Small intestine (tissue), 7 donors: ENCODE measurements at regions not wholly inside any gene's neighbourhood (a gene's known extent, or its start where the extent isn't known, plus 50 kb on each side); places are given as distances from the start of the nearest gene placed in this dataset.
A peak's percentile ranks its signal among the peaks of the same experiment; 100 is the strongest.

Source experiments
- DNase-seq, 2 donors: peaks; one replicate each; pipeline versions ENCODE4 v3.0.0 to v3.0.0-alpha.2; 2013
- FAIRE-seq: peaks from 2 replicates; lab custom pipeline; 2012; peaks lifted over from hg19 to GRCh38; lab: Jason Lieb, UNC
- H3K27ac ChIP-seq, 3 donors: one replicate each; pipeline ENCODE4 v1.5.1; 2013; ENCODE audit warnings: low read length in 2 of 3, mild to moderate bottlenecking in 2 of 3, control low read depth in 1 of 3, inconsistent platforms in 1 of 3, low read depth in 1 of 3, moderate library complexity in 1 of 3
- H3K27me3 ChIP-seq, 3 donors: one replicate each; pipeline ENCODE4 v1.6.1; 2013; ENCODE audit warnings: low read length in 3 of 3, inconsistent platforms in 1 of 3; ENCODE audit not compliant: control insufficient read depth in 3 of 3, insufficient read depth in 3 of 3
- H3K36me3 ChIP-seq, 3 donors: one replicate each; pipeline ENCODE4 v1.6.1; 2013; ENCODE audit warnings: low read length in 3 of 3, inconsistent platforms in 1 of 3, low read depth in 1 of 3, mild to moderate bottlenecking in 1 of 3, moderate library complexity in 1 of 3; ENCODE audit not compliant: control insufficient read depth in 3 of 3, insufficient read depth in 2 of 3
- H3K4me1 ChIP-seq, 3 donors: one replicate each; pipeline ENCODE4 v1.6.1; 2013; ENCODE audit warnings: low read length in 2 of 3, inconsistent platforms in 1 of 3, low read depth in 1 of 3, mild to moderate bottlenecking in 1 of 3, moderate library complexity in 1 of 3; ENCODE audit not compliant: control insufficient read depth in 3 of 3, insufficient read depth in 2 of 3
- H3K4me3 ChIP-seq, 3 donors: one replicate each; pipeline ENCODE4 v1.5.1; 2013; ENCODE audit warnings: low read length in 3 of 3, control low read depth in 1 of 3, inconsistent platforms in 1 of 3, low read depth in 1 of 3, mild to moderate bottlenecking in 1 of 3, moderate library complexity in 1 of 3
- H3K9me3 ChIP-seq, 2 donors: one replicate each; pipeline ENCODE4 v1.6.1; 2013; ENCODE audit warnings: low read depth in 1 of 2, low read length in 1 of 2; ENCODE audit not compliant: control insufficient read depth in 2 of 2, insufficient read depth in 1 of 2
- WGBS, 3 donors: extraction: QIAGEN DNeasy Blood & Tissue Kit; methylation state at CpG; one replicate each; pipeline ENCODE4 v1.1.7; 2013; 5-methylcytosine and 5-hydroxymethylcytosine counted together
- donor health status: healthy with polysubstance abuse.
- donor health status: control.
- donor health status: control.
- donor health status: Bipolar disorder and iron deficiency.
- donor health status: healthy.

DNA sequence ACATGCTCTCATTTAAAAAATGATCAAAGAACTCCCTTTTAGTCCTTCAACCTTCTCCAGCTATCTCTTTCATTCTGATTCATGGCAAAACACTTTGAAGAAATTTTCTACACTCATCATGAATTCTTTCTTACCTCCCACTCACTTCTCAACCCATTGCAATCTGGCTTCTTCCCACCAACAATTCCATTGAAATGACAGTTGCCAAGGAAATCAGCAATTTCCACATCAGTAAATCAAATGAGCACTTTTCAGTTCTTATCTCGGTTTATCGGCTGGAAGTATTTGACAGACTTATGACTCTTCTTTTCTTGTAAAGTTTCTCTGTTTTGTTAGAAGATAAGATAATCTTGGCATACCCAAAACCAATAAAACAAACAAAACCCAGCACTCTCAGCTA lies 99.1 kb upstream of the CACNA2D1 start:
- Histone ChIP-seq H3K4me1 (no peaks in the 10 kb centered on the region), H3K27ac (no peak overlapping the region), H3K27me3 (no peaks in the 10 kb centered on the region), H3K4me3 (no peak overlapping the region), H3K36me3 (no peaks in the 10 kb centered on the region), H3K9me3 (no peaks in the 10 kb centered on the region)
- DNase-seq (no peak), FAIRE-seq (no peak)
- 35 to 65% (median 60%) methylated on average over 2 of the region's 2 CpGs for WGBS, 3 donors

DNA sequence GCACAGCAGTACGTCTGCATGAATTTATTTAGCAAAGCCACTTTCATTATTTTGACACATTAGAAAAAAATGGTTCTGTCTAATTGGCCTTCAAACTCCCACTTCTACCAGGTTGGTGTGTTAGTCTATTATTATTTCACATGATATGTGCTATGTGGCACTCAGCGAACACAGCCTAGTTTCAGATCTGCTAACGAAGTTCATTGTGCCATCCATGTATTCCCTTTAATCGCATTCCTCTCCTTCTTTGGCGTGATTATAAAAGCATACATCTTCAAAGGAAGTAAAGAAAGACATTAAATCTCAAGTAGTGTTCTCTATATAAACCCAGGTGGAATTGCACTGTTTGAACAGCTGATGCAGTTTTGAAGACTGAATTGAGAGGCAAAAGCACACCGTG lies 96.4 kb upstream of the CACNA2D1 start:
- no peak overlapping the region for H3K4me3 ChIP-seq
- WGBS, 3 donors, result 83 to 87% (median 85%) methylated on average over 6 of the region's 6 CpGs
- FAIRE-seq (no peak), DNase-seq (no peak)
- H3K27me3 ChIP-seq, result no peaks in the 10 kb centered on the region
- H3K4me1 ChIP-seq, result no peaks in the 10 kb centered on the region
- no peak overlapping the region for H3K27ac ChIP-seq
- no peaks in the 10 kb centered on the region for H3K36me3 ChIP-seq
- no peaks in the 10 kb centered on the region for H3K9me3 ChIP-seq

GRCh38 chr7:82534684-82535083 lies 91.1 kb upstream of the CACNA2D1 start:
- Histone ChIP-seq H3K36me3 (no peaks in the 10 kb centered on the region), H3K4me3 (no peak overlapping the region), H3K27me3 (no peaks in the 10 kb centered on the region), H3K27ac (peak overlapping the region in 2 of 3 donors; percentile 51 to 53), H3K4me1 (no peaks in the 10 kb centered on the region), H3K9me3 (no peaks in the 10 kb centered on the region)
- peak; percentile 37 to 90 for DNase-seq
- 12 to 53% (median 23%) methylated on average over 1 of the region's 1 CpG for WGBS, 3 donors
- no peak for FAIRE-seq

DNA sequence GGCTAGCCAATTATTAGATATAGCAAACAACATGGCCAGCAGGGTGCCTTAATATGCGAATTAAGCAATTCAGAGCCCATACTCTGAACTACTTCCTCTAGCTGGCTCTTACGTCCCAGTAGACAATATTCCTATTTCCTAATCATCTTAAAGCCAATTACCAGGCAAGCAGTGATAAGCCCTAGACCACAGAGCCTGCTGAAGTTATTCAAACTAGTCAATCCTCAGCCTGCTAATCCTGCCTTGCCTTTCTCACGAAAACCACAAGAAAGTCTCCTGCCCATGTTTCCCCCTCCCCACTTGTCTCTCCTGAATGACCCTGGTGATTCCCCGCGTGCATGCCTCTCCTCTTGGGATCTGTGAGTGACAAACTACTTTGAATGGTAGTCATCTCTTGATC lies 86.8 kb upstream of the CACNA2D1 start:
- Histone ChIP-seq H3K9me3 (no peaks in the 10 kb centered on the region), H3K27ac (no peak overlapping the region), H3K4me3 (no peak overlapping the region), H3K4me1 (no peaks in the 10 kb centered on the region), H3K27me3 (no peaks in the 10 kb centered on the region), H3K36me3 (no peaks in the 10 kb centered on the region)
- 71 to 73% (median 72%) methylated on average over 5 of the region's 5 CpGs for WGBS, 3 donors
- DNase-seq (no peak), FAIRE-seq (no peak)

DNA sequence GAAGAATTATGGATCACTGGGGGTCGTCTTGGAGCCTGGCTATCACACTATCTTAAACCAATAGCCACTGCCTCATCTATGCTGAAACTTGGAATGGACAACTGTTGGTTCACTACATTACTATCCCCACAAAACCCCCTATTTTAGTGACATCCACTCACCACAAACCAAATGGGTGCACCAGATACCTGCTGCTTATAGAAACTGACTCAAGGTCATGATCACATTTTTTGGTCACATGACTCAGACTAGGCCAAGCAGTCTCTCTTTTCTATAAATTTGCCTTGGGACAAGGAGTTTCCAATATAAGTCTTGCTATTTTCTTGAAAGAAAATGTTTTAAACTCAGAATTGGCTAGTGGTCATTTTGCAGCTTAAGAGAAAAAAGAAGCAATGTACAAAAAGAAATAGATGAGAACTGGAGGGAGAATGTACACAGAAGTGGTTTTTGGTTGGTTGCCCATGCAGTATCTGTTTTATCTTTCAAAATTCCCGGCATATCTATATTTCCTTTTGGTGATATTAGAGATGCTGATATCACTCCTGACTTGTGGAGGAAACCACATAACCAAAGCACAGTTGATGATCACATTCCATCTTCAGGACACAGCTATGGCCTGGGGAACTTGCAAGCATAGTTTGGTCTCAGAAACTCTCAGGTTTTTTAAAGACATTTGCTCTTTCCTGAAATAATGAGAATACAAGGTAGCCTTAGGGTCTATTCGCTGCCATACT lies 85.2 kb upstream of the CACNA2D1 start:
- Histone ChIP-seq H3K36me3 (no peaks in the 10 kb centered on the region), H3K9me3 (no peaks in the 10 kb centered on the region), H3K4me1 (no peaks in the 10 kb centered on the region), H3K4me3 (no peak overlapping the region), H3K27ac (no peak overlapping the region), H3K27me3 (no peaks in the 10 kb centered on the region)
- DNase-seq (no peak), FAIRE-seq (no peak)
- WGBS, 3 donors, result 70 to 77% (median 71%) methylated on average over 3 of the region's 3 CpGs

DNA sequence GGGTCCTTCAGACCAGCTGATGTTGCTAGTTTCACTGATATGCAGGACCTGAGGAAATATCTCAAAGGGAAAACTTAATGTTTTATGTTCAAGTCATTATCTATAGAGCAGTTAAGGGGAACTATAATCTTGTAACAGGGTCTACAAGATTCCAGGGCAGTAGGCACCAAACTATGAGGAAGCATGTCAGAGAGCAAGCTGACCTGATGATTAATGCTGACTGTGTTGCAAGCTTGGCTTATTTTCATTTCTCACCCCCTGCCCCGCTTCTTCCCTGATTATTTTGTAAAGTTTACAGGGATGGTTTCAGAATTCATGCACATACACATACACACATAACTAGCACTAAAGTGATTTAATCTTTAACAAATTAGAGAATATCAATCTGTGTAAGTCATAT lies 84.3 kb upstream of the CACNA2D1 start:
- H3K4me3 ChIP-seq, result no peak overlapping the region
- DNase-seq, result no peak
- no peak for FAIRE-seq
- H3K36me3 ChIP-seq, result no peaks in the 10 kb centered on the region
- no peaks in the 10 kb centered on the region for H3K9me3 ChIP-seq
- no peaks in the 10 kb centered on the region for H3K4me1 ChIP-seq
- no peak overlapping the region for H3K27ac ChIP-seq
- WGBS, 3 donors, result 85 to 96% (median 87%) methylated on average over 1 of the region's 1 CpG
- no peaks in the 10 kb centered on the region for H3K27me3 ChIP-seq

DNA sequence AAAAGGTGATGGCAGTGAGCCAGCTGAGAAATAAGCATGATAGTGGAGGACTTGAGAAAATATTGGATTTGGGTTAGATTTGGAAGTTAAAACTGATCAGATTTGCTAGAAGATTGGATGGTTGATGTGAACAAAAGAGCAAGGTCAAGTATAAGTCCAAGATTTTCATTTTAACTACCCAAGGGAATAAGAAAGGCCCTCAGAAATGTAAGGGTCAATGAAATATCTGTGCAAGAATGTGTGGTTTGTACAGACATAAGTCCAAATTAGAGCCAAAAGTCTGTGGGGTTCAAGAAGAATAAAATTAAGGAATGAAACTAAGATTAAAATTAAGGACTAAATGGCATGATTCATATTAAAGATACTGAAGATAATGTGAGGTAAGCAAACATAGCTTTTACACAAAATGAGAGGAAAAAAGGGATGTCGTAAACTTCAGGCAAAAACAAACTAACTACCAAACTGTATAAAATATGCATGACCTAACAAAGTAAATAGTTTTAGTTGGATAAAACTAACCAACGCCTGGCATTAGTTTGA lies 78.4 kb upstream of the CACNA2D1 start:
- Histone ChIP-seq H3K4me3 (no peak overlapping the region), H3K27me3 (no peaks in the 10 kb centered on the region), H3K27ac (no peak overlapping the region), H3K36me3 (no peaks in the 10 kb centered on the region), H3K4me1 (peaks cover 0 to 4% (median 0%) of the 10 kb centered on the region in 3 donors), H3K9me3 (no peaks in the 10 kb centered on the region)
- no peak for FAIRE-seq
- DNase-seq, result no peak
- 82 to 96% (median 92%) methylated on average over 2 of the region's 2 CpGs for WGBS, 3 donors

DNA sequence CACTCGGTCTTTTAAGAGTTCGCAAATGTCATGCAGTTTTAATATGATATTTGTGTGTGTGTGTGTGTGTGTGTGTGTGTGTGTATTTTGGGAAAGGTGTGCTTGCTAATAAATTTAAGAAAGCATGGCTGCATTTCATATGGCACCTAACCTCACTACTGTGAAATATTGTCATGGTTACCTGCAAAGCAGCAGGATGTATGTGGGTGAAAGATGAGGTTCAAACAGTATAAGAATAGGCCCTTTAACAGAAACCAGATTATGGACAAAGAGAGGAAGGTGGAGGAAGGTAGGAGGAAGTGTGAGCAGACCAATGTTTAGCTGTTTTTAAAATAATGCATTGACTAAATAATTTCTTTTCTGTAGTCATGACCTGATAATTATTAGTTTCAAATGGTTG lies 73.5 kb upstream of the CACNA2D1 start:
- Histone ChIP-seq H3K36me3 (no peaks in the 10 kb centered on the region), H3K4me3 (no peak overlapping the region), H3K4me1 (peaks cover 0 to 4% (median 0%) of the 10 kb centered on the region in 3 donors), H3K27ac (no peak overlapping the region), H3K27me3 (no peaks in the 10 kb centered on the region), H3K9me3 (no peaks in the 10 kb centered on the region)
- 87 to 96% (median 93%) methylated on average over 2 of the region's 2 CpGs for WGBS, 3 donors
- DNase-seq (no peak), FAIRE-seq (no peak)

DNA sequence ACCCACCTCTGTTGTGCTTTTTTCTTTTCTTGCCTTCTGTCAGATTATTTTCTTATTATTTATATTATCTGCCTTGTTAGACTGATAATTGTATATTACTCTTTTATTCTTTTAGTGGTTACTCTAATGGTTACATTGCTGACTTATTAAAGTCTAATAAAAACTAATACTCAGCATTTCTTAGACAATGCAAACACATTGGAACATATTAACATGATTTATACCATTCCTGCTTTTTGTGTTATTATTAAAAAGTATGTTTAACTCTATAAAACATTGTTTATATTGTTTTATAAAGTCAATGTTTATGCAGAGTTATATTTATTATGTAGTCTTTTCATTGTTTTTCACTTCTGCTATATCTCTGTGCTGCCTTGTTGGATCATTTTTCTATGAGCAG lies 68.0 kb upstream of the CACNA2D1 start:
- no peaks in the 10 kb centered on the region for H3K27me3 ChIP-seq
- no peaks in the 10 kb centered on the region for H3K9me3 ChIP-seq
- DNase-seq (no peak), FAIRE-seq (no peak)
- H3K27ac ChIP-seq, result no peak overlapping the region
- H3K4me1 ChIP-seq, result no peaks in the 10 kb centered on the region
- no peaks in the 10 kb centered on the region for H3K36me3 ChIP-seq
- no peak overlapping the region for H3K4me3 ChIP-seq
